Stomach (tissue), 8 donors: ENCODE measurements at regions not wholly inside any gene's neighbourhood (a gene's known extent, or its start where the extent isn't known, plus 50 kb on each side); places are given as distances from the start of the nearest gene placed in this dataset.

ENCODE experiments used
- DNase-seq, 2 donors: peaks; one replicate each; pipeline versions ENCODE4 v3.0.0 to v3.0.0-alpha.2; 2013 to 2019
- H3K27ac ChIP-seq, 5 donors: fragments of 200-600 bp in 4 of 5; sonication (generic) in 4 of 5; one replicate each; pipeline ENCODE4 v1.5.1; 2013 to 2019; ENCODE audit warnings: mild to moderate bottlenecking in 1 of 5, moderate library complexity in 1 of 5
- H3K27me3 ChIP-seq, 3 donors: fragments of 200-600 bp; sonication (generic); one replicate each; pipeline ENCODE4 v1.5.1; 2017 to 2019; ENCODE audit warnings: mixed run types in 1 of 3
- H3K36me3 ChIP-seq, 4 donors: fragments of 200-600 bp; sonication (generic); 1 replicate in 3 of 4; 2 replicates in 1 of 4; pipeline ENCODE4 v1.5.1; 2016 to 2019
- H3K4me1 ChIP-seq, 4 donors: fragments of 200-600 bp; sonication (generic); one replicate each; pipeline ENCODE4 v1.5.1; 2016 to 2019
- H3K4me3 ChIP-seq, 4 donors: fragments of 200-600 bp; sonication (generic) in 3 of 4; one replicate each; pipeline ENCODE4 v1.5.1; 2016 to 2019; ENCODE audit warnings: mild to moderate bottlenecking in 1 of 4
- H3K9me3 ChIP-seq, 4 donors: fragments of 200-600 bp; sonication (generic); one replicate each; pipeline ENCODE4 v1.5.1; 2016 to 2019
- CTCF ChIP-seq, 7 experiments: fragments of 450-650 bp in 4 of 7; fragments of 200-600 bp in 3 of 7; sonication (generic) in 3 of 7; IDR thresholded peaks; one replicate each; pipeline ENCODE4 v1.5.1; 2016 to 2019; ENCODE audit warnings: antibody characterized with exemption in 7 of 7, control low read depth in 2 of 7, mild to moderate bottlenecking in 1 of 7
- POLR2AphosphoS5 ChIP-seq, 3 donors: sonication (generic); formaldehyde crosslinking; IDR thresholded peaks; one replicate each; pipeline ENCODE4 v1.6.1; 2016; ENCODE audit warnings: antibody characterized with exemption in 3 of 3
- WGBS, 5 donors: extraction: QIAGEN DNeasy Blood & Tissue Kit in 3 of 5; methylation state at CpG; one replicate each; pipeline versions ENCODE4 v1.1.5 to v1.1.7; 2013 to 2018; 5-methylcytosine and 5-hydroxymethylcytosine counted together
- intact Hi-C: fragments of 100-400 bp; cut with DNase I; formaldehyde crosslinking; loops from one replicate; pipeline ENCODE4 v1.15.1; 2023; ENCODE audit warnings: low total_unique reads
- donor health status: healthy with polysubstance abuse.
- donor health status: Bipolar disorder and iron deficiency.
- donor health status: healthy.

- Histone ChIP-seq H3K4me1 (no peaks in the 10 kb centered on the region), H3K4me3 (no peak overlapping the region), H3K36me3 (no peaks in the 10 kb centered on the region), H3K27ac (no peak overlapping the region), H3K9me3 (no peaks in the 10 kb centered on the region), H3K27me3 (no peaks in the 10 kb centered on the region)
- intact Hi-C loops: no loop called here
- DNase-seq: no peak
- no peak for TF ChIP-seq CTCF (IDR thresholded peaks at IDR 0.05)
- WGBS, 5 donors: 34 to 53% (median 50%) methylated on average over 4 of the region's 4 CpGs
Measured at GRCh38 chr9:119101048-119101447, 268.2 kb downstream of the BRINP1 start.

- DNase-seq: no peak
- Histone ChIP-seq H3K9me3 (no peaks in the 10 kb centered on the region), H3K27ac (no peak overlapping the region), H3K4me3 (no peak overlapping the region), H3K4me1 (no peaks in the 10 kb centered on the region), H3K36me3 (no peaks in the 10 kb centered on the region), H3K27me3 (no peaks in the 10 kb centered on the region)
- intact Hi-C loops: no loop called here
- no peak for TF ChIP-seq POLR2AphosphoS5 (IDR thresholded peaks at IDR 0.05)
- WGBS, 5 donors: 65 to 73% (median 69%) methylated on average over 4 of the region's 4 CpGs
Measured at GRCh38 chr9:119114681-119115080, 254.6 kb downstream of the BRINP1 start.
